B cell (primary cell): ENCODE measurements at regions not wholly inside any gene's neighbourhood (a gene's known extent, or its start where the extent isn't known, plus 50 kb on each side); places are given as distances from the start of the nearest gene placed in this dataset.
"Not testable (repeated sequence)": the region's sequence is repeated elsewhere in the genome, so short reads cannot be mapped to it uniquely, and the experiment has no call there.

Source experiments
- ATAC-seq: fragments of 200-7000 bp; cut with Tn5 transposase; one replicate; pipeline ENCODE4 v1.10.0; 2021; ENCODE audit warnings: low read depth, mild to moderate bottlenecking, moderate number of reproducible peaks, moderate library complexity
- CTCF ChIA-PET: fragments of 350-600 bp; sonication (Branson Sonifier 250); formaldehyde crosslinking; loops from one replicate; lab custom pipeline; 2021; ENCODE audit warnings: antibody characterized with exemption, inconsistent platforms; lab: Charles Lee
- POLR2A ChIA-PET: fragments of 350-600 bp; sonication (Branson Sonifier 250); formaldehyde crosslinking; loops from one replicate; lab custom pipeline; 2021; ENCODE audit warnings: antibody characterized with exemption; lab: Charles Lee
- DNase-seq: peaks from one replicate; pipeline ENCODE4 v3.0.0; 2013
- H2AFZ ChIP-seq: 2 replicates; pipeline ENCODE4 v1.6.1; 2012; ENCODE audit warnings: mild to moderate bottlenecking, low read depth, low read length; ENCODE audit not compliant: insufficient read depth, poor library complexity, severe bottlenecking
- H3K27ac ChIP-seq, 2 donors: 1 replicate in 1 of 2; 2 replicates in 1 of 2; pipeline ENCODE4 v1.5.1; 2012 to 2013; ENCODE audit warnings: low read length in 2 of 2, mild to moderate bottlenecking in 2 of 2, moderate library complexity in 1 of 2
- H3K27me3 ChIP-seq, 4 experiments: fragments of 200-600 bp in 1 of 4; sonication (generic) in 1 of 4; replicated peaks in 1 of 4; 1 replicate in 2 of 4; 2 replicates in 2 of 4; pipeline versions ENCODE4 v1.6.1 to v1.7.0; 2013 to 2016; ENCODE audit warnings: low read length in 3 of 4, mild to moderate bottlenecking in 2 of 4, mixed read lengths in 1 of 4, moderate library complexity in 1 of 4; ENCODE audit not compliant: insufficient read depth in 4 of 4, control insufficient read depth in 3 of 4; ENCODE audit errors: control extremely low read depth in 1 of 4
- H3K36me3 ChIP-seq, 2 experiments: replicated peaks in 1 of 2; 1 replicate in 1 of 2; 2 replicates in 1 of 2; pipeline versions ENCODE4 v1.6.1 to v1.7.1; 2013; ENCODE audit warnings: low read length in 1 of 2; ENCODE audit not compliant: insufficient read depth in 2 of 2, control insufficient read depth in 1 of 2; ENCODE audit errors: control extremely low read depth in 1 of 2, extremely low read depth in 1 of 2
- H3K4me1 ChIP-seq, 2 donors: fragments of 200-600 bp in 1 of 2; sonication (generic) in 1 of 2; 1 replicate in 1 of 2; 2 replicates in 1 of 2; pipeline versions ENCODE4 v1.5.1 to v1.6.1; 2013 to 2017; ENCODE audit warnings: low read length in 2 of 2; ENCODE audit not compliant: control insufficient read depth in 2 of 2, insufficient read depth in 2 of 2
- H3K4me2 ChIP-seq: replicated peaks from 2 replicates; pipeline ENCODE3; 2012; ENCODE audit warnings: mild to moderate bottlenecking, low read depth, low read length; ENCODE audit not compliant: poor library complexity, severe bottlenecking
- H3K4me3 ChIP-seq, 5 experiments: fragments of 200-600 bp in 1 of 5; sonication (generic) in 1 of 5; 1 replicate in 3 of 5; 2 replicates in 2 of 5; pipeline versions ENCODE4 v1.5.1 to v1.7.0; 2011 to 2016; ENCODE audit warnings: low read length in 4 of 5, mild to moderate bottlenecking in 4 of 5, low read depth in 2 of 5, control low read depth in 1 of 5, moderate library complexity in 1 of 5; ENCODE audit not compliant: insufficient read depth in 1 of 5; ENCODE audit errors: control extremely low read depth in 1 of 5, extremely low read depth in 1 of 5
- H3K79me2 ChIP-seq: fragments of 200-600 bp; sonication (generic); one replicate; pipeline ENCODE4 v1.6.0; 2016; ENCODE audit warnings: low read length; ENCODE audit not compliant: control insufficient read depth, insufficient read depth
- H3K9ac ChIP-seq: fragments of 200-600 bp; sonication (generic); 2 replicates; pipeline ENCODE4 v1.6.1; 2017; ENCODE audit warnings: mild to moderate bottlenecking, low read length, moderate library complexity
- H3K9me3 ChIP-seq, 3 donors: one replicate each; pipeline versions ENCODE4 v1.6.1 to v1.7.1; 2013; ENCODE audit warnings: low read length in 2 of 3; ENCODE audit not compliant: control insufficient read depth in 2 of 3, insufficient read depth in 1 of 3; ENCODE audit errors: control extremely low read depth in 1 of 3
- H4K20me1 ChIP-seq: 2 replicates; pipeline ENCODE4 v1.6.0; 2012; ENCODE audit warnings: mild to moderate bottlenecking, low read length; ENCODE audit not compliant: insufficient read depth, control insufficient read depth, poor library complexity, severe bottlenecking
- H3K27ac Mint-ChIP-seq: one replicate; pipeline ENCODE4 v1.8.0; 2021; ENCODE audit warnings: mixed read lengths
- H3K27me3 Mint-ChIP-seq: one replicate; pipeline ENCODE4 v1.8.0; 2021; ENCODE audit warnings: mixed read lengths
- H3K4me1 Mint-ChIP-seq: one replicate; pipeline ENCODE4 v1.8.0; 2021; ENCODE audit warnings: mixed read lengths
- H3K4me3 Mint-ChIP-seq: one replicate; pipeline ENCODE4 v1.8.0; 2021; ENCODE audit warnings: mixed read lengths
- H3K9me3 Mint-ChIP-seq: one replicate; pipeline ENCODE4 v1.8.0; 2022; ENCODE audit warnings: mixed read lengths; ENCODE audit not compliant: insufficient read depth
- CTCF ChIP-seq: fragments of 200-600 bp; IDR thresholded peaks from one replicate; pipeline ENCODE4 v1.8.0; 2022; ENCODE audit warnings: antibody characterized with exemption, mild to moderate bottlenecking
- EZH2 ChIP-seq: IDR thresholded peaks from 2 replicates; pipeline ENCODE4 v1.6.1; 2012; ENCODE audit warnings: borderline replicate concordance, low read depth, mild to moderate bottlenecking, moderate library complexity, low read length; ENCODE audit not compliant: insufficient read depth, poor library complexity, severe bottlenecking
- WGBS: methylation state at CpG from one replicate; pipeline ENCODE4 v1.1.5; 2013; ENCODE audit warnings: missing lambda C conversion rate; ENCODE audit not compliant: insufficient coverage; 5-methylcytosine and 5-hydroxymethylcytosine counted together
- intact Hi-C: fragments of 100-400 bp; cut with micrococcal nuclease; formaldehyde crosslinking; loops from one replicate; pipeline ENCODE4 v1.10.0; 2022

GRCh38 chr7:121714559-121715303, 158.2 kb upstream of the PTPRZ1 start:
- H3K9me3 ChIP-seq = no peaks in the 10 kb centered on the region
- POLR2A ChIA-PET = no interaction called here
- no peaks in the 10 kb centered on the region for H3K4me1 ChIP-seq
- DNase-seq = no peak
- intact Hi-C loops = no loop called here
- no peak overlapping the region for H3K4me2 ChIP-seq
- no peak for TF ChIP-seq CTCF
- no peak for TF ChIP-seq EZH2
- no peaks in the 10 kb centered on the region for H3K27me3 ChIP-seq
- WGBS = 50% methylated on average over 1 of the region's 3 CpGs
- H3K9me3 Mint-ChIP-seq = no peaks in the 10 kb centered on the region
- no peaks in the 10 kb centered on the region for H3K4me1 Mint-ChIP-seq
- H3K9ac ChIP-seq = no peak overlapping the region
- H3K27me3 Mint-ChIP-seq = no peaks in the 10 kb centered on the region
- H3K4me3 Mint-ChIP-seq = no peak overlapping the region
- CTCF ChIA-PET = no interaction called here
- H3K4me3 ChIP-seq = no peak overlapping the region
- no peaks in the 10 kb centered on the region for H3K36me3 ChIP-seq
- no peak overlapping the region for H3K27ac Mint-ChIP-seq
- ATAC-seq = no peak
- no peak overlapping the region for H3K27ac ChIP-seq
- H2AFZ ChIP-seq = no peak overlapping the region
- no peaks in the 10 kb centered on the region for H3K79me2 ChIP-seq
- H4K20me1 ChIP-seq = no peaks in the 10 kb centered on the region

- H3K9me3 Mint-ChIP-seq, H3K4me2 ChIP-seq, H3K4me1 Mint-ChIP-seq, intact Hi-C loops, CTCF ChIA-PET, H3K36me3 ChIP-seq, H3K27ac ChIP-seq, ATAC-seq, H3K27me3 ChIP-seq, H3K4me3 ChIP-seq, H3K27ac Mint-ChIP-seq, H3K4me1 ChIP-seq, POLR2A ChIA-PET, DNase-seq, H2AFZ ChIP-seq, H3K9me3 ChIP-seq, H3K27me3 Mint-ChIP-seq, H3K79me2 ChIP-seq, H4K20me1 ChIP-seq, H3K4me3 Mint-ChIP-seq, H3K9ac ChIP-seq: not testable (repeated sequence)
- 64% methylated on average over 5 of the region's 5 CpGs for WGBS
Measured at GRCh38 chr7:121712961-121713360, 160.0 kb upstream of the PTPRZ1 start.
